Sigmoid colon (tissue), 4 donors: ENCODE measurements at regions not wholly inside any gene's neighbourhood (a gene's known extent, or its start where the extent isn't known, plus 50 kb on each side); places are given as distances from the start of the nearest gene placed in this dataset.

Experiments used
- CTCF ChIP-seq, 4 experiments: fragments of 450-650 bp in 3 of 4; fragments of 200-600 bp in 1 of 4; IDR thresholded peaks; one replicate each; pipeline ENCODE4 v1.5.1; 2016 to 2019; ENCODE audit warnings: antibody characterized with exemption in 4 of 4, mild to moderate bottlenecking in 3 of 4, moderate library complexity in 2 of 4
- EP300 ChIP-seq, 4 donors: sonication (generic); formaldehyde crosslinking; IDR thresholded peaks; one replicate each; pipeline ENCODE4 v1.6.1; 2017; ENCODE audit warnings: antibody characterized with exemption in 4 of 4
- POLR2A ChIP-seq, 2 donors: fragments of 450-650 bp; IDR thresholded peaks; one replicate each; pipeline ENCODE4 v1.6.1; 2016; ENCODE audit warnings: antibody characterized with exemption in 2 of 2, mild to moderate bottlenecking in 2 of 2, moderate library complexity in 2 of 2

- TF ChIP-seq POLR2A (IDR thresholded peaks at IDR 0.05) (no peak), CTCF (IDR thresholded peaks at IDR 0.05) (no peak), EP300 (IDR thresholded peaks at IDR 0.05) (no peak)
These were observed 158.1 kb downstream of the ATP23 start for GRCh38 chr12:58099476-58099875.
